ENCODE measurements at regions not wholly inside any gene's neighbourhood (a gene's known extent, or its start where the extent isn't known, plus 50 kb on each side); places are given as distances from the start of the nearest gene placed in this dataset.
A peak's percentile ranks its signal among the peaks of the same experiment; 100 is the strongest.

- no peak overlapping the region for H3K27ac Mint-ChIP-seq
- H3K36me3 Mint-ChIP-seq (ENCODE audit: low read depth), result peaks cover 25% of the 10 kb centered on the region
- H3K9me3 Mint-ChIP-seq, result peaks cover 31% of the 10 kb centered on the region
- peaks cover 57% of the 10 kb centered on the region for H3K4me1 Mint-ChIP-seq (ENCODE audit: low read depth)
- H3K4me3 Mint-ChIP-seq, result no peak overlapping the region
- H3K27me3 Mint-ChIP-seq (ENCODE audit: low read depth), result peaks cover 5% of the 10 kb centered on the region
Observed at GRCh38 chr7:41885078-41885477, 182.2 kb upstream of the INHBA start.

- Mint-ChIP-seq H3K27ac (peak overlapping the region; percentile 98), H3K4me1 (ENCODE audit: low read depth) (peaks cover 43% of the 10 kb centered on the region), H3K27me3 (ENCODE audit: low read depth) (no peaks in the 10 kb centered on the region), H3K4me3 (peak overlapping the region; percentile 74), H3K9me3 (peaks cover 38% of the 10 kb centered on the region), H3K36me3 (ENCODE audit: low read depth) (peaks cover 29% of the 10 kb centered on the region)
Observed at GRCh38 chr7:41882745-41883420, 180.0 kb upstream of the INHBA start.

DNA sequence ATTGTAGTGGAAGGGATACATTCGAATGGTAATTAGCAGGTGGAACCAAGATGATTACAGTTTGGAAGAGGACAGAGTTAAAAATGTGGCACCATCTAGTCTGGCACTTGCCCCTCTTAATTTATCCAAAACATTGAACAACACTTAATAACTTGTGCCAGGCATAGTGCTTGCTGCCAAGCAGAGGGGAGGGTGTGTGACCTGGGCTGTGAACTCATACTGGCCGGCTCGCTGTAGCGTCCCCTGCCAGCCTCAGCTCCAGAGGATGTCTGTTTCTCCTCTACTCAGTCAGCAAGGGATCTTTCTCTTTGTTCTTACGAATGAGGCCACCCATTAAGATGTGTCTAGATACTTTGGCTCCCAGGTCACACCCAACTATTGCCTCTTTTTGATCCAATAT is 179.4 kb upstream of the INHBA start:
- Mint-ChIP-seq H3K9me3 (peaks cover 38% of the 10 kb centered on the region), H3K4me3 (peak overlapping the region; percentile 74), H3K27me3 (ENCODE audit: low read depth) (no peaks in the 10 kb centered on the region), H3K36me3 (ENCODE audit: low read depth) (peaks cover 29% of the 10 kb centered on the region), H3K4me1 (ENCODE audit: low read depth) (peaks cover 42% of the 10 kb centered on the region), H3K27ac (peak overlapping the region; percentile 98)

DNA sequence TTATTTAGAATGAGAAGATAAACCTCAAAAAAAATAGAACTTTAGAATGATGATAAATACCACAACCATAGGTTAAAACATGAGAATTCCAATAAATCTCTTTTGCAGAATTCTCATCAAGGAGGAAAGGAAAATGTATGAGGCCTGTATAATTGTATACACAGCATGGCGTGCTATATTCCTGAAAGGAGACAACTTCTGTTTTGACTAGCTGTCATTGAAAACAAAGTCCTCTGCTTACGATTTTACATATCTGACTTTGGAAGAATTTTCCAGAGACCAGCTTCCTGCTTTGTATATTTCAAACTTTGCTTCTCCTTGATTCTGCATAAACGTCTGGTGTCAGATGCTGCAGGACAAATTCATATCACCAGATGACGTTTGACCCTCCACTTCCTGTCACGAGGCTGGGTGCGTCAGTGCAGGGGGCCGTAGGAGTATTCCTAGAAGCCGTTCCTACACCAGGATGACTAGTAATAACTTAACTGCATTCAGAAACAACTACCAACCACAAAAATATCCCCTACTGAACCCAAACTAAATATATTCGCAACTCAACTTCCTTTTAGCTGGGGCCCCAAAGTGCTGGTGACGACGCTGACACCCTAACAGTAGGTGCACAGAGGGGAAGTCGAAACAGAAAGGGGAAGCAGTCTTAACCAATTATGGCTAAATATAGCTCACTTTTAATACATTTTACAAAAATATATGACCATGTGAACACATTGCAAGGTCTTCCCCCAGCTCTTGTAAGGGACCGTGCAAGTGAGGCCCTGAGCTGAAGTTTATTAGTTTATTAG is 178.6 kb upstream of the INHBA start:
- peaks cover 44% of the 10 kb centered on the region for H3K4me1 Mint-ChIP-seq (ENCODE audit: low read depth)
- H3K9me3 Mint-ChIP-seq, result peaks cover 43% of the 10 kb centered on the region
- peak overlapping the region; percentile 74 for H3K4me3 Mint-ChIP-seq
- H3K27ac Mint-ChIP-seq, result peak overlapping the region; percentile 98
- peaks cover 31% of the 10 kb centered on the region for H3K36me3 Mint-ChIP-seq (ENCODE audit: low read depth)
- no peaks in the 10 kb centered on the region for H3K27me3 Mint-ChIP-seq (ENCODE audit: low read depth)

DNA sequence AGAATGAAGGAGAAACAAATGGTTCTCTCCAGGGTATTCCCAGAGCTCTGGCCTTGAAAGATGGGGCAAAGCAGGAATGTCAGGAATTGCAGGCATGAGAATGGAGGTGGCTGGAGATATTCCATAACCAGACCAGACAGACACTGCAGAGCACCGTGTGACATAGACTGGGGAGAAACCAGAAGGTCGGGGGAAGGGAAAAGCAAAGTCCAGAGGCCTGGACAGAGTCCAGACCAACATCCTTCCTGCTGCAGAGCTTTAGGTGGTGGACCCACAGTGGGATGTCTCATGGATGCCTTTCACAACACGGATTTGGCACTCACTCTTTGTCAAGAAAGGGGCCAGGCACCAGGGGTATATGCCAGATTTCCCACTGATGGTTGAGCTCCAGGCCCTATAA is 177.2 kb upstream of the INHBA start:
- Mint-ChIP-seq H3K36me3 (ENCODE audit: low read depth) (peaks cover 34% of the 10 kb centered on the region), H3K4me1 (ENCODE audit: low read depth) (peaks cover 41% of the 10 kb centered on the region), H3K27me3 (ENCODE audit: low read depth) (no peaks in the 10 kb centered on the region), H3K4me3 (no peak overlapping the region), H3K9me3 (peaks cover 46% of the 10 kb centered on the region), H3K27ac (peak overlapping the region; percentile 98)

DNA sequence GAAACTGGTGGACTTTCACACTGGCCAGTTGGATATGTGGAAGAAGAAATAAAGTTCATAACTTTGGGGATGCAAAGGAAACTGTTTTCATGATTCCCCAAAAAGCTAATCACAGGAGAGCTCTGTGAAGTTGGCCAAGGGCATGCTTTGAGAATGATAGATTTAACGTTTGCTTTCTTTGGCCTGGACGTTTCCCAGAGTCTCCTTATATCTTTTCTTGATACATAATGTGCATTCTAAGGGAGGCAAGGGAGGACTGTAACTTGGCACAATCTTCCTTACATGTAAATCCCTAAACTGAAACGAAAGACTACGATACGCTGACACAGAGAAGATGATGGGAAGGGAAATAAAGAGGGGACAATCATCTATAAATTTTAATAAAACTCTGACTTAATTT is 176.5 kb upstream of the INHBA start:
- Mint-ChIP-seq H3K9me3 (peaks cover 41% of the 10 kb centered on the region), H3K4me3 (no peak overlapping the region), H3K36me3 (ENCODE audit: low read depth) (peaks cover 34% of the 10 kb centered on the region), H3K27me3 (ENCODE audit: low read depth) (no peaks in the 10 kb centered on the region), H3K4me1 (ENCODE audit: low read depth) (peaks cover 41% of the 10 kb centered on the region), H3K27ac (peak overlapping the region; percentile 44)

- H3K9me3 Mint-ChIP-seq, result peaks cover 41% of the 10 kb centered on the region
- H3K4me1 Mint-ChIP-seq (ENCODE audit: low read depth), result peaks cover 47% of the 10 kb centered on the region
- H3K4me3 Mint-ChIP-seq, result no peak overlapping the region
- no peak overlapping the region for H3K27ac Mint-ChIP-seq
- H3K27me3 Mint-ChIP-seq (ENCODE audit: low read depth), result no peaks in the 10 kb centered on the region
- H3K36me3 Mint-ChIP-seq (ENCODE audit: low read depth), result peaks cover 34% of the 10 kb centered on the region
Observed at GRCh38 chr7:41878309-41879295, 175.7 kb upstream of the INHBA start.

- no peaks in the 10 kb centered on the region for H3K27me3 Mint-ChIP-seq (ENCODE audit: low read depth)
- H3K4me3 Mint-ChIP-seq, result no peak overlapping the region
- H3K36me3 Mint-ChIP-seq (ENCODE audit: low read depth), result peaks cover 26% of the 10 kb centered on the region
- H3K9me3 Mint-ChIP-seq, result peaks cover 35% of the 10 kb centered on the region
- H3K27ac Mint-ChIP-seq, result peak overlapping the region; percentile 6
- H3K4me1 Mint-ChIP-seq (ENCODE audit: low read depth), result peaks cover 43% of the 10 kb centered on the region
Observed at GRCh38 chr7:41877118-41877517, 174.2 kb upstream of the INHBA start.

GRCh38 chr7:41875513-41875912 is 172.6 kb upstream of the INHBA start:
- no peaks in the 10 kb centered on the region for H3K27me3 Mint-ChIP-seq (ENCODE audit: low read depth)
- H3K36me3 Mint-ChIP-seq (ENCODE audit: low read depth), result peaks cover 17% of the 10 kb centered on the region
- no peak overlapping the region for H3K27ac Mint-ChIP-seq
- H3K9me3 Mint-ChIP-seq, result peaks cover 31% of the 10 kb centered on the region
- H3K4me1 Mint-ChIP-seq (ENCODE audit: low read depth), result peaks cover 30% of the 10 kb centered on the region
- no peak overlapping the region for H3K4me3 Mint-ChIP-seq

- Mint-ChIP-seq H3K36me3 (ENCODE audit: low read depth) (peaks cover 12% of the 10 kb centered on the region), H3K4me1 (ENCODE audit: low read depth) (peaks cover 36% of the 10 kb centered on the region), H3K27ac (peak overlapping the region; percentile 50), H3K27me3 (ENCODE audit: low read depth) (no peaks in the 10 kb centered on the region), H3K9me3 (peaks cover 21% of the 10 kb centered on the region), H3K4me3 (peak overlapping the region; percentile 19)
Observed at GRCh38 chr7:41874201-41874785, 171.4 kb upstream of the INHBA start.

- H3K27me3 Mint-ChIP-seq (ENCODE audit: low read depth), result no peaks in the 10 kb centered on the region
- H3K4me3 Mint-ChIP-seq, result no peak overlapping the region
- peak overlapping the region; percentile 50 for H3K27ac Mint-ChIP-seq
- H3K9me3 Mint-ChIP-seq, result peaks cover 21% of the 10 kb centered on the region
- H3K36me3 Mint-ChIP-seq (ENCODE audit: low read depth), result peaks cover 9% of the 10 kb centered on the region
- peaks cover 35% of the 10 kb centered on the region for H3K4me1 Mint-ChIP-seq (ENCODE audit: low read depth)
Observed at GRCh38 chr7:41873741-41874140, 170.9 kb upstream of the INHBA start.

GRCh38 chr7:41872966-41873365 is 170.1 kb upstream of the INHBA start:
- Mint-ChIP-seq H3K27me3 (ENCODE audit: low read depth) (no peaks in the 10 kb centered on the region), H3K4me1 (ENCODE audit: low read depth) (peaks cover 35% of the 10 kb centered on the region), H3K36me3 (ENCODE audit: low read depth) (peaks cover 9% of the 10 kb centered on the region), H3K4me3 (no peak overlapping the region), H3K9me3 (peaks cover 21% of the 10 kb centered on the region), H3K27ac (no peak overlapping the region)

DNA sequence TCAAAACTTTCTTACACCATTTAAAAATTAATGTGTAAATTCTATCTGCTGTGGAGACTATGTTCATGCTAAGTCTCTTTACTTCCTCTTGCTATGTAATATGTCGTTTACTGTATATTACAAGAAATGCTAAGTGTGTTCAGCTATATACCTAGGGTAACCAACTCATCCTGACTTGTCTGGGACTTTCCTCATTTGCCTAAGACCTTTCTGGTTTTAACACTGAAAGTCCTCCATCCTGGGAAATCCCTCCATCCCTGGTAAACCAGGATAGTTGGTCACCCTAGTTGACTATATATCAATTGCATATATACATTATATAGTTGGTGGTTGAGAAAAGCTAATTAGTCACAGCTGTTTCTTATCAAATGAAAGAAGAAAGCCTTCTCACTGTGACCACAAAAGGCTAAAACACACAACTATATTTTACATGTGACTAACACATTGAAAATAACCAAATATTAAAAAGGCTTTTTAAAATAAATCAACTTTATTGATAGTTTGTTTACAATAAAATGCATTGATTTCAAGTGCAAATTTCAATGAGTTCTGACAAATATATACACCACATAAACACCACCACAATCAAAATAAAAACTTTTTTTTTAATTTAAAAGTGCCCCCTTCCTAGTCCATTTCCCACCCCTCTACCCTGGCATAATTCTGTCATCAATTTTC is 167.7 kb upstream of the INHBA start:
- Mint-ChIP-seq H3K27ac (no peak overlapping the region), H3K4me3 (no peak overlapping the region), H3K27me3 (ENCODE audit: low read depth) (no peaks in the 10 kb centered on the region), H3K4me1 (ENCODE audit: low read depth) (peaks cover 31% of the 10 kb centered on the region), H3K36me3 (ENCODE audit: low read depth) (peaks cover 7% of the 10 kb centered on the region), H3K9me3 (peaks cover 30% of the 10 kb centered on the region)
